OCI-M2 (cell line): ENCODE measurements at regions not wholly inside any gene's neighbourhood (a gene's known extent, or its start where the extent isn't known, plus 50 kb on each side); places are given as distances from the start of the nearest gene placed in this dataset.

Experiments
- DNase-seq: peaks from one replicate; lab custom pipeline; 2025; ENCODE audit not compliant: unreplicated experiment; lab: John Stamatoyannopoulos, UW

- no peak for DNase-seq
Observed at GRCh38 chr5:67355120-67355713, 158.6 kb upstream of the CD180 start.

DNA sequence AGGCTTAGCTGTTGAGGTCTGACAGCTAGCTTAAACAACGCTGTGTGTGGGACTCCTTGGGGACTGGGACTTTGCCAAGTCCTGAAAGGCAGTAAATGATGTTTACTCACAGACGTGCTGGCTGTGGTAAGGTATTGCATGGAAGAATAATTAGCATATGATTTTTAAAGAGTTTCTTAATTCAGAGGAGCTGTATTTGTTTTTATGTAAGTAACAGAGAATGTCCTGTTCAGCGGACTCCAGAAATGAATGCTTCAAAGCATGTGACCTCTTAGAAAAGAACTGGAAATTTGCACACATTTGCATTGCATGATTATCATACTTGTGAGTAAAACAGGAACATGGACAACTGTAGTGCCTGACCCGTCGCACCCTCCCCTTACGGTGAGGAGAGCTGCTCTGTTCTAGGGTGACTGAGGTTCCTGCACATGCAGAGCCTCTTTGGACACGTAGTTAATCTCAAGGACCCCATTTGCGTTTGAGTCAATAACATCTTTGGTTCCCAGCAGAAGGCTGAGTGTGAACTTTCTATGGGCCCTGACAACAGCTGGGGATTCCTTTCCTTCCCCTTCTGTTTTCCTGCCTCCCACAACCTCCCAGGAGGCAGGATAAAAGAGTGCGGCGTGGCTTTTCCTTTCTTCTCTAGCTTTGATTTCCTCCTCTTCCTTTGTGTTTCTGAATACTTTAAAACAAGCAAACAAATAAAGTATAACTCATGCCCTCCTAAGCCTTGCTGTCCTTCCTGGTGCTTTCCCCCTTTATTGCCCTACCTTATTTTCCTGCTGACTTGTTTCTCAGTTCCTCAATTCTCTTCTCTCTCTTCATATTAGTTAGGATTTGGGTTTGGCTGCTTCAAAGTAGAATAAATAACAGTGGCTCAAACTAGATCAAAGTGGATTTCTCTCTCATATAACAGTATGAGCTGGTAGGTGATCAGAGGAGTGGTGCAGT is 157.2 kb upstream of the CD180 start:
- DNase-seq = no peak

- DNase-seq = no peak
Observed at GRCh38 chr5:67350618-67351201, 154.1 kb upstream of the CD180 start.

GRCh38 chr5:67350185-67350584 is 153.6 kb upstream of the CD180 start:
- no peak for DNase-seq

DNA sequence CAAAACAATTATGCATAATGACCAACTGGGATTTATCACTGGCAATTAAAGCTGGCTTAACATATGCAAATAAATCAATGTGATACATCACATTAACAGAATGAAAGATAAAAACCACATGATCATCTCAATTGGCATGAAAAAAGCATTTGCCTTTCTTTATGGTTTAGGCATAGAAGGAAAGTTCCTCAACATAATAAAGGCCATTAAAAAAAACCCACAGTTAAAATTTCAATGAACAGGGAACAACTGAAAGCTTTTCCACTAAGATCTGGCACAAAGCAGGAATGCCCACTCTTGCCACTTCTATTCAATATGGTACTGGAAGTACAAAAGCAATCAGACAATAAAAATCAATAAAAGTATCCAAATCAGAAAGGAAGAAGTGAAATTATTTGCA is 151.2 kb upstream of the CD180 start:
- DNase-seq = no peak

DNA sequence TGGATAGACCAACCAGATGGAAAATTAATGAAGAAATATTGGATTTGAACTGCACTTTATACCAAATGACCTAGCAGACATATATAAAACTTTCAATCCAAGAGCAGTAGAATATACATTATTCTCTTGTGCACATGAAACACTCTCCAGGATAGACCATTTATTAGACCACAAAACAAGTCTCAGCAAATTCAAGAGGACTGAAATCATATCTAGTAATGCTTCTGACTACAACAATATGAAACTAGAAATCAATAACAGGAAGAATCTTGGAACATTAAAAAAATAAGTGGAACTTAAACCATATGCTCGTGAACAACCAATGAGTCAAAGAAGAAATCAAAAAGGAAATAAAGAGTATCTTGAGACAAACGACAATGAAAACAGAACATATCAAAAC is 150.0 kb upstream of the CD180 start:
- no peak for DNase-seq

DNA sequence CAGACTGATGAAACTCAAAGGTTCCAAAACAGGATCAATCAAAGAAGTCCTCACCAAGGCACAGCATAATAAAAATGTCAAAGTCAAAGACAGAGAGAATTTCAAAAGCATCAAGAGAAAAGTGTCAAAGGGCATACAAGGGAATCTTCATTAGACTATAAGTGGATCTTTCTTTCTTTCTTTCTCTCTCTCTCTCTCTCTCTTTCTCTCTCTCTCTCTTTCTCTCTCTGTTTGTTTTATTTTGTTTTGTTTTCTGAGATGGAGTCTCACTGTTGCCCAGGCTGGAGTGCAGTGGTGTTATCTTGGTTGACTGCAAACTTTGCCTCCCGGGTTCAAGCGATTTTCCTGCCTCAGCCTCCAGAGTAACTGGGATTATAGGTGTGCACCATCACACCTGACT is 148.3 kb upstream of the CD180 start:
- DNase-seq = no peak

DNA sequence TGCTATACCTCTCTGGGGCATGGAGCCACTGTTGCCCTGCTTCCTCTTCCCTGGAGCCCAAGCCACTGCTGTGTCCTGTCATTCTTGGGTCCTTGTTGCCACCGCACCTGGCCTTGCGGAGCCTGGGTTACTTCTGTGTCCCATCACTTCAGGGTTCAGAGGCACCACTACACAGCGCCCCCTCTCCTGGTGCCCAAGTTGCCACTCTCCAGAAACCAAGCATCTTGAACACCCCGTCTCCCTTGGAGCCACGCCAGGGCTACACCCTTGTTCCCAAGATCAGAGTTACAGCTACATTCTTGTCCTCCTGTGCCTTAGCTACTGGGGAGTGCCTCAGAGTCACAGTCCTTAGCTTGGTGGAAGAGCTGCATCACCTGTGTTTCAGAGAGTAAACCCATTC is 147.2 kb upstream of the CD180 start:
- DNase-seq = no peak

DNA sequence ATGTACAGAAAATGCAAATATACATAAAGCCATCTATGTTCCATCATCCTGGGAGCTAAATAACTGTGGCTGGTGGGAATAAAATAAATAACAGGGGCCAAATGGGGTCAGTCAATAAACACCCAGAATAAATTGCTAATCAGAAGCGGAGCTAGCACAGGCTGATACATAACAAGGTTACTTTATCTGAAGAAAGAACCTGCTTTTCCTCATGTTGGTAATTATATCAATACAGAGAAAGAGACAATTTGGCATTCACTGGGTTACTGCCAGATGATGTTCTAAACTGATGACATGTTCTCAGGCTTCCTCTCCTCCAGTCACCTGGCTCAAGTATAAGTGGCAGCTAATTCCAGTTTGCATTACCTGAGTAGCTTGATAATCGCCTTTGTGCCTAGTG is 144.9 kb upstream of the CD180 start:
- no peak for DNase-seq

DNA sequence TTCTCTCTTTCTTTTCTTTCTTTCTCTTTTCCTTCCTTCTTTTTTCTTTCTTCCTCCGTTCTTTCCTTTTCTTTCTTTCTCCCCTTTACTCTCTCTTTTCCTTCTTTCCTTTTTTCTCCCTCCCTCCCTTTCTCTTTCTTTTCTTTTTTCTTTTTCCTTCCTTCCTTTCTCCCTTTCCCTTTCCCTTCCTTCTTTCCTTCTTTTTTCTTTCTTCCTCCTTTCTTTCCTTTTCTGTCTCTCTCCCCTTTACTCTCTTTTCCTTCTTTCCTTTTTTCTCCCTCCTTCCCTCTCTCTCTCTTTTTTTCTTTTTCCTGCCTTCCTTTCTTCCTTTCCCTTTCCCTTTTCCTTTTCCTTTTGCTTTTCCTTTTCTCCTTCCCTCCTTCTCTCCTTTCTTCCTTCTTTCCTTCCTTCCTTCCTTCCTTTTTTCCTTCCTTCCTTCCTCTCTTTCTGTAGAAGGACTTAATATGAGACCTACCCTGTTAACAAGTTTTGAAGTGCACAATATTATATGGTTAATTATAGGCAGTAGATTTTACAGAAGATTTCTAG is 142.7 kb upstream of the CD180 start:
- DNase-seq = no peak

DNA sequence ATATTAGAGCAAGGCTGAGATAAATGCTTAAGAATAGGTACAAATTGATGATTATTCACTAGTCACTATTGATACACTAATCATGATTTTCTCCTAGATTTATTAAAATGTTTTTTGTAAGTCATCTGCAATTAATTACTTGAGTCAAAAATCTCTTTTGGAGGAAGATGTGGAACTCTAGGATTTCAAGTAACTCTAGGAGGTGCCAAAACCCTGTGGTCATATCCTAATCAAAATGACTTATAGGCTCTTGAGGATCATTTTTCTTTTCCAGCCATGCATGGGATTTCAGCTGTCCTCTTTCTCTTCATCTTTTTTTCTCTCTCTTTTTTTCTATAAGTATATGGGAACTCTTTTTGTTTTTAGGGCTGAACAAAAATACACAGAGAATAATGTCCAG is 141.8 kb upstream of the CD180 start:
- DNase-seq = no peak

DNA sequence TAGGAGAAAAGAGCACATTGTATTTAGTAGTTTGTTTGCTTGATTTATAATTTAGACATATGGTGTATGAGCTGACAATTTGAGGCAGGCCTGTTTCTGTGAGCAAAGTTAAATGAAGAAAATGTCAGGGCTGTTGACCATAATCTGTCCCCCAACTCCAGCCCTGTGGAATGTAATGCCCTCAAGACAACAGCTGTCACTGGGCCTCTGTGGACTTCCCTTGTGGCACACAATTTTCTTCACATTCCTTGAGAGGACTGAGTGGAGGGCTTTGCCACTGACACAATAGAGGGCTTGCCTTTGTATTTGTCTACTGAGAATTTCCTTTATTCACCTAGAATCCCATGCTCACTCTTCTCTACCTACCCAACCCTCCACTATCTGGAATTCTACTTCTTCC is 141.2 kb upstream of the CD180 start:
- DNase-seq = no peak

- no peak for DNase-seq
Observed at GRCh38 chr5:67335426-67335825, 138.8 kb upstream of the CD180 start.

- DNase-seq = no peak
Observed at GRCh38 chr5:67334373-67334772, 137.8 kb upstream of the CD180 start.

DNA sequence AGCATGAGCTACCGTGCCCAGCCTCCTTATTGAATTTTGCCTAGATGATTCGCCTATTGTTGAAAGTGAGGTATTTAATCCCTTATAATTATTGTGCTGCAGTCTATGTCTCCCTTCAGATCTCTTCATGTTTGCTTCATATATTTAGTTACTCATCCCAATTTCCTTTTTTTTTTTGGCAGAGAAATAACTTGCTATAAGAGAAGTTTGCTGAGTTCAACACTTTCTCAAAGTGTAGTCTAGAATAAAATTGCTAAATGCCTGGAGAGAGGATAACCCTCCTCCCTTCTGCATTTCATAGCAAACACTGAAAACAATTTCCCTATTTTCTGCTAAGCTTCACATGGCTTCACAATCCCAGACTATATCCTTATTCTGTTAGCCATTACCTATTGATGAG is 136.6 kb upstream of the CD180 start:
- no peak for DNase-seq

- no peak for DNase-seq
Observed at GRCh38 chr5:67331296-67331925, 134.8 kb upstream of the CD180 start.

DNA sequence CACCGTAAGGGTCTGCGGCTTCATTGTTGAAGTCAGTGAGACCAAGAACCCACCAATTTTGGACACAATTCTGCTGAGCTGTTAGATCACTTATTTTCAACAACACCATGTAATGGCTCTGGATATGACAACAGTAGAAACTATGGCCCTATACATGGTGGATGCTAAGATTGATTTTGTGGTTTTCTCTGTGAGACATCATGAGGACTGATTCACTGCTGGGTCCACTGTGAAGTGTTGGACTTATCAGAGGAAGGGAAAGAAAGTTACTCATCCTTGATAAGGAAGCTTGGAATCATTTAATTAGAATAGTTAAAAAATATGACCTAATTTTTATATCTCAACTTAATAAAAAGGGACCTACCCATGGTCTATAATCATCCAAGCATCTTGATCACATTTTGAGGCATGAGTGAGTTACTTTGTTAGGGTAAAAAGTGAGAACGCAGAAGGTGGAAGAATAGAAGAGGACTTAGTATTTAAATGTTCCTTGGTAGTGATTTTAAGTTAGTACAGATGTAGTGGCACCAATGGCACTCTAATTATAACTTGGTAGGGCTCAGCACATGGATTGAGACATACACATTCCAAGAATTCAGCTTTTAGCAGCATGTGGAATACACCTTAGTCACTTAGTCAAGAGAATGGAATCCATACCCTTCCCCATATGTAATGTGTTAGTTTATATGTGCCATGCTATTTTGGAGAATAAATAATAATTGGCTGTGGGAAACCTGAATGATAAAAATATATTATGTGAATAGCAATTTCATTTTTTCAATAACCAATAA is 123.5 kb upstream of the CD180 start:
- DNase-seq = no peak

- DNase-seq = no peak
Observed at GRCh38 chr5:67318746-67319145, 122.1 kb upstream of the CD180 start.

- DNase-seq = no peak
Observed at GRCh38 chr5:67317603-67318002, 121.0 kb upstream of the CD180 start.

DNA sequence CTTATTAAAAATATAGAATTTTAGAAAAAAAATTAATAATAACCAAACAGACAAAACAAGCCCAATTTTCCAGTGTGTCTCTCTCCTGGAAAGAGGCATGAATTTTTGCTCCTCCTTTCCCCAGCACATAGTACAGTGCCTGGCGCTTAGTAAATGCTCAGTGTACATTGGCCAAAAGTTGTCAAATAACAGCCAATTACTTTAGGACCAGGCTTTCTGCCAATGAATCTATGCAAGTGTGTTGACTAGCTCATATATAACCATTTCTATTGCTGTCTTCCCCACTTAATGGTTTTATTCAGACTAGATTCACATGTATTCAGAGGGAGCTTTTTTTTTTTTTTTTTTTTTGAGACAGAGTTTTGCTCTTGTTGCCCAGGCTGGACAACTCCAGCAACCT is 120.1 kb upstream of the CD180 start:
- no peak for DNase-seq
